ENCODE measurements at regions not wholly inside any gene's neighbourhood (a gene's known extent, or its start where the extent isn't known, plus 50 kb on each side); places are given as distances from the start of the nearest gene placed in this dataset.

DNA sequence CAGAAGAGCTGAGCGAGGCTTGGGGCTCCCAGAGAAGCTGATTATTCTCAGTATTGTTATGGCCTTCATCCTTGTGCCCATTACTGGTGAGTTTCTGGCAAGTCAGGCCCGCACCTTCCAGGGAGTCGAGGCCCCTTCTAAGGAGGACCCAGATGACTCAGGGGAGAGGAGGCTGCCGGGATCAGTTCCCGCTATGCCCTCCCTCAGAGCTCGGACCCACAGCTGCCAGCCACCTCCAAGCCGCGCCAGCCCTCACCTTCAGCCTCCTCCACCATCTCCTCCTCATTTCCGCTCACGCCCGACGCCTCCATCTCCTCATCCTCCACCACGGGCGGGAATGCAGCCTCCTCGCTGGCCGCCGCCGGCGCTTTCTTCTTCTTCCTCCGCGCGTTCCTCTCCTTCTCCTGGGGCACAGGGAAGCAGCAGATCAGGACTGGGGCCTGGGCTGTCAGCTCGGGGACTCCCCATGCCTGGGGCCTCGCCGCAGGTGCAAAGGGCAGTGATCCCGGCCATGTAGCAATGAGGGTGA lies 83.2 kb downstream of the RFLNA start:
- 96% methylated on average over 5 of the region's 26 CpGs for WGBS (ENCODE audit: insufficient coverage, low coverage, low lambda C conversion rate, missing lambda C conversion rate)
- DNase-seq (no peak), ATAC-seq (no peak)
- TF ChIP-seq, protein P1, sequence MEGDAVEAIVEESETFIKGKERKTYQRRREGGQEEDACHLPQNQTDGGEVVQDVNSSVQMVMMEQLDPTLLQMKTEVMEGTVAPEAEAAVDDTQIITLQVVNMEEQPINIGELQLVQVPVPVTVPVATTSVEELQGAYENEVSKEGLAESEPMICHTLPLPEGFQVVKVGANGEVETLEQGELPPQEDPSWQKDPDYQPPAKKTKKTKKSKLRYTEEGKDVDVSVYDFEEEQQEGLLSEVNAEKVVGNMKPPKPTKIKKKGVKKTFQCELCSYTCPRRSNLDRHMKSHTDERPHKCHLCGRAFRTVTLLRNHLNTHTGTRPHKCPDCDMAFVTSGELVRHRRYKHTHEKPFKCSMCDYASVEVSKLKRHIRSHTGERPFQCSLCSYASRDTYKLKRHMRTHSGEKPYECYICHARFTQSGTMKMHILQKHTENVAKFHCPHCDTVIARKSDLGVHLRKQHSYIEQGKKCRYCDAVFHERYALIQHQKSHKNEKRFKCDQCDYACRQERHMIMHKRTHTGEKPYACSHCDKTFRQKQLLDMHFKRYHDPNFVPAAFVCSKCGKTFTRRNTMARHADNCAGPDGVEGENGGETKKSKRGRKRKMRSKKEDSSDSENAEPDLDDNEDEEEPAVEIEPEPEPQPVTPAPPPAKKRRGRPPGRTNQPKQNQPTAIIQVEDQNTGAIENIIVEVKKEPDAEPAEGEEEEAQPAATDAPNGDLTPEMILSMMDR (IDR thresholded peaks at IDR 0.05) = no peak
- no peak for TF ChIP-seq POLR2A (IDR thresholded peaks at IDR 0.05)
- Histone ChIP-seq H3K36me3 (peaks cover 0 to 13% (median 4%) of the 10 kb centered on the region in 4 donors), H3K4me3 (no peak overlapping the region), H3K27ac (no peak overlapping the region), H3K4me1 (peaks cover 0 to 37% (median 20%) of the 10 kb centered on the region in 4 donors), H3K9me3 (no peaks in the 10 kb centered on the region), H3K27me3 (no peaks in the 10 kb centered on the region)
- intact Hi-C loops (cut with DNase I) = loop anchor here in 1 of 2 donors (10.0 kb wide), 1 partner anchor 377 kb away; no protein-coding TSS in a partner anchor

DNA sequence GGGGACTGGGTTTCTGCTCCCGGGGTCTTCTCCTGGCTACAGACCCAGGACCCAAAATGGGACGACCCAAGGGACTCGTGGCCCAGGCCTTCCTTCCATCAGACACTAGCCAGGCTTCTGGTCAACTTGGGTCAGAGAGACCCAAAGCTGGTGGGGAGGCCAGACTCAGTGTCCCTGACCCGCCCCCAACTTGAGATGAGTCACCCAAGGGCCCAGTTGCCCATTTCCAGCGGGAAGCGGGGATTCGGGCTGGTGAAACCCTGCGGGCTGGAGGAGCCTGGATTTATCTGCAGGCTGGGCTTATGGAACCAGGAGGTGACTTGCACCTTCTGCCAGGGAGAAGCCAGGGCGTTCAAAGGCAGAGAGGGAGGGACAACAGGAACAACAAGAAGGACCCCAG lies 81.5 kb downstream of the RFLNA start:
- no CpG with 5 or more reads among the region's 9 CpGs for WGBS (ENCODE audit: insufficient coverage, low coverage, low lambda C conversion rate, missing lambda C conversion rate)
- peaks cover 0 to 30% (median 14%) of the 10 kb centered on the region in 4 donors for H3K4me1 ChIP-seq
- TF ChIP-seq, protein P1 (IDR thresholded peaks at IDR 0.05) = no peak
- TF ChIP-seq POLR2A (IDR thresholded peaks at IDR 0.05) = no peak
- no peaks in the 10 kb centered on the region for H3K27me3 ChIP-seq
- H3K4me3 ChIP-seq = no peak overlapping the region
- no peak overlapping the region for H3K27ac ChIP-seq
- intact Hi-C loops (cut with DNase I) = loop anchor here in 1 of 2 donors (10.0 kb wide), 1 partner anchor 378 kb away; no protein-coding TSS in a partner anchor
- ATAC-seq = no peak
- peaks cover 0 to 13% (median 4%) of the 10 kb centered on the region in 4 donors for H3K36me3 ChIP-seq
- no peaks in the 10 kb centered on the region for H3K9me3 ChIP-seq
- no peak for DNase-seq

DNA sequence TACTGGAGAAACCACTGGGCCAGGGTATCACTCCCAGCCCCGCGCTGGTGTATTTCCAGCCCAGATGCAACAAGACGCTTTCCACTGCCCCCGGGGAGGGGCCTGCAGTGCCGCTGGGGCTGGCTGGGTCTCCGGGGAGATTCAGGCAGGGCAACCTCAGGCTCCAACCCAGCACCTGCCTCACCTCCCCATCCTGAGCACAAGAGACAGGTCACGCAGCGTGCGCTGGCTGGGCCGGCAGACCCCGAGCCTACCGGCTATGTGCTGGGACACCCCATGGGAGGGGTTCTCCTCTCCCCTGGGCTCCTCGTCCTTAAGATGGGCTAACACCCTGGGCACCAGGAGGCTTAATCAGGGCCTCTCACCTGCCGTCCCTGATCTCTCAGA lies 80.9 kb downstream of the RFLNA start:
- intact Hi-C loops (cut with DNase I) = loop anchor here in 1 of 2 donors (10.0 kb wide), 1 partner anchor 379 kb away; no protein-coding TSS in a partner anchor
- WGBS (ENCODE audit: insufficient coverage, low coverage, low lambda C conversion rate, missing lambda C conversion rate) = 57% methylated on average over 1 of the region's 14 CpGs
- H3K4me3 ChIP-seq = no peak overlapping the region
- DNase-seq (no peak), ATAC-seq (no peak)
- H3K36me3 ChIP-seq = peaks cover 0 to 13% (median 4%) of the 10 kb centered on the region in 4 donors
- no peaks in the 10 kb centered on the region for H3K27me3 ChIP-seq
- no peak overlapping the region for H3K27ac ChIP-seq
- H3K4me1 ChIP-seq = peaks cover 0 to 31% (median 13%) of the 10 kb centered on the region in 4 donors
- no peak for TF ChIP-seq POLR2A (IDR thresholded peaks at IDR 0.05)
- TF ChIP-seq, protein P1 (IDR thresholded peaks at IDR 0.05) = peak in 1 of 4 donors; percentile 2
- H3K9me3 ChIP-seq = no peaks in the 10 kb centered on the region

DNA sequence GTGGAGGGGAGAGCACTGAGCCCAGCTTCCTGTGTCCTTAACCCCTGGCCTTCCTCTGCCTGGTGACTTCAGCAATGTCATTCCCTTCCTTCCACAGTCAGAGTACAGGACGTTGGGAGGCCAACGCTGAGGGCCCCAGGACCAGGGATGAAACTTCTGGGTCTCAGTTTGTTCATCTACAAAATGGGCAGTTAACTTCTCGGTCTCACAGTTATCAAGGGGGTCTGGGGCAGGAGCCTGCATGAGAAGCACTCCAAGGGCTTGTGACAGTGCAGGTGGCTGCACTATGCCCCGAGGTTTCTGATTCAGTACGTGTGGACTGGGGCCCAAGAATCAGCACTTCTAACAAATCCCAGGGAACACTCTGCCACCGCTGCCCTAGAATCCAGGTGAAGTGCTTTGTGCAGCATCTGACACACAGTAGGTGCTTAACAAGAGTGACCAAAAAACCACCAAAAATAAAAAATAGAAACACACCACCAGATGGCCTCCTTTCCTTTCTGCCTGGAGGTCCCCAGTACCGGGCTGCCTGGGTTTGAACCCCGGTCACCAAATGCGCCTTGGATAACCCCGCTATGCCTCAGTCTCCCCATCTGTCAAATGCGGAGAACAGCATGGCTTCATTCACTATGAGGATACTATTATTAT lies 80.4 kb downstream of the RFLNA start:
- Histone ChIP-seq H3K27ac (peak overlapping the region in 1 of 3 donors; percentile 37), H3K4me1 (peaks cover 0 to 36% (median 14%) of the 10 kb centered on the region in 4 donors), H3K27me3 (no peaks in the 10 kb centered on the region), H3K4me3 (no peak overlapping the region), H3K9me3 (no peaks in the 10 kb centered on the region), H3K36me3 (peaks cover 0 to 13% (median 4%) of the 10 kb centered on the region in 4 donors)
- TF ChIP-seq, protein P1 (IDR thresholded peaks at IDR 0.05) = peak in 2 of 4 donors; percentile 4 to 20
- no peak for TF ChIP-seq POLR2A (IDR thresholded peaks at IDR 0.05)
- peak in 1 of 4 donors; percentile 3 for ATAC-seq
- no peak for DNase-seq
- intact Hi-C loops (cut with DNase I) = loop anchor here in 1 of 2 donors (10.0 kb wide), 1 partner anchor 380 kb away; no protein-coding TSS in a partner anchor
- WGBS (ENCODE audit: insufficient coverage, low coverage, low lambda C conversion rate, missing lambda C conversion rate) = 96% methylated on average over 4 of the region's 11 CpGs

All from right lobe of liver (tissue), 6 donors.